ENCODE measurements at regions not wholly inside any gene's neighbourhood (a gene's known extent, or its start where the extent isn't known, plus 50 kb on each side); places are given as distances from the start of the nearest gene placed in this dataset.

GRCh38 chr21:27818847-27819246 lies 852.0 kb upstream of the ADAMTS5 start:
- CTCF ChIA-PET: no interaction called here

GRCh38 chr21:27817902-27818623 lies 851.2 kb upstream of the ADAMTS5 start:
- H3K4me3 Mint-ChIP-seq (ENCODE audit: unreplicated experiment): no peak overlapping the region
- ChIA-PET POLR2A (no interaction called here), CTCF (no interaction called here)

More at GRCh38 chr21:27818847-27819246, 852.0 kb upstream of the ADAMTS5 start:
- Histone ChIP-seq H3K36me3 (ENCODE audit: control insufficient read depth, insufficient read depth, low read length) (no peaks in the 10 kb centered on the region), H3K9me3 (no peaks in the 10 kb centered on the region), H3K4me3 (ENCODE audit: low read depth, low read length) (no peak overlapping the region), H3K27me3 (replicated peaks; ENCODE audit: control insufficient read depth, insufficient read depth, low read length) (no peaks in the 10 kb centered on the region), H3K4me1 (0 out of 2 replicates have a peak, but pooled peaks cover 6% of the 10 kb centered on the region)
- DNase-seq: no peak
- Mint-ChIP-seq H3K4me3 (ENCODE audit: unreplicated experiment) (no peak overlapping the region), H3K27me3 (ENCODE audit: insufficient read depth, unreplicated experiment) (no peaks in the 10 kb centered on the region), H3K36me3 (ENCODE audit: insufficient read depth, unreplicated experiment) (no peaks in the 10 kb centered on the region), H3K9me3 (ENCODE audit: unreplicated experiment) (no peaks in the 10 kb centered on the region), H3K27ac (ENCODE audit: unreplicated experiment) (no peak overlapping the region), H3K4me1 (ENCODE audit: low read depth, unreplicated experiment) (peaks cover 7% of the 10 kb centered on the region)
- BruUV-seq (replicated peaks): no TSS peak
- POLR2A ChIA-PET: no interaction called here
- no peak for TF ChIP-seq CTCF (IDR thresholded peaks at IDR 0.05; ENCODE audit: insufficient read depth in 1 of 2, low read depth in 1 of 2, low read length in 1 of 2, severe bottlenecking in 1 of 2, unreplicated experiment in 1 of 2)
- intact Hi-C loops (cut with micrococcal nuclease; ENCODE audit: unreplicated experiment): no loop called here

DNA sequence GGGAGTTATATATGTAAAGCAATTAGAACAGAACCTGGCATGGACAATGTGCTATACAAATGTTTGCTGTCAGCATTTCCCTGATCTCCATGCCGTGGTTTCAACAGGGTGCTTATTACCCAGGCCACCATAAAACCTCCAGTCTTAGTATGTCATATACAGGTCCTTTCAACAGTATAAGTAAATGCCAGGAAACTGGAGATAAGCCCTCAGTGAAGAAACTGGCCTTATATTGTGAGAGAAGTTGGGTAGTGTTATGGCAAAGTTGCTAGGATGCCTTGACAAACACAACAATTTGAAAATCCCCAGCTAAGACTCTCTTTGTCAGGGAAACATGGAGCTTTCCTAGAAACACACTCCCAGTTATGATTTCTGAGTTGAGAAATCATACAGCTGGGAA lies 850.2 kb upstream of the ADAMTS5 start:
- TF ChIP-seq CTCF (IDR thresholded peaks at IDR 0.05; ENCODE audit: insufficient read depth in 1 of 2, low read depth in 1 of 2, low read length in 1 of 2, severe bottlenecking in 1 of 2, unreplicated experiment in 1 of 2): no peak
- no peaks in the 10 kb centered on the region for H3K9me3 Mint-ChIP-seq (ENCODE audit: unreplicated experiment)
- H3K27me3 Mint-ChIP-seq (ENCODE audit: insufficient read depth, unreplicated experiment): no peaks in the 10 kb centered on the region
- no peak overlapping the region for H3K4me3 ChIP-seq (ENCODE audit: low read depth, low read length)
- H3K4me1 Mint-ChIP-seq (ENCODE audit: low read depth, unreplicated experiment): peaks cover 7% of the 10 kb centered on the region
- no peaks in the 10 kb centered on the region for H3K36me3 ChIP-seq (ENCODE audit: control insufficient read depth, insufficient read depth, low read length)
- H3K36me3 Mint-ChIP-seq (ENCODE audit: insufficient read depth, unreplicated experiment): no peaks in the 10 kb centered on the region
- DNase-seq: no peak
- CTCF ChIA-PET: no interaction called here
- no peaks in the 10 kb centered on the region for H3K27me3 ChIP-seq (replicated peaks; ENCODE audit: control insufficient read depth, insufficient read depth, low read length)
- intact Hi-C loops (cut with micrococcal nuclease; ENCODE audit: unreplicated experiment): no loop called here
- no peak overlapping the region for H3K4me3 Mint-ChIP-seq (ENCODE audit: unreplicated experiment)
- POLR2A ChIA-PET: no interaction called here
- no peak overlapping the region for H3K27ac Mint-ChIP-seq (ENCODE audit: unreplicated experiment)
- H3K9me3 ChIP-seq: no peaks in the 10 kb centered on the region
- BruUV-seq (replicated peaks): no TSS peak
- 0 out of 2 replicates have a peak, but pooled peaks cover 6% of the 10 kb centered on the region for H3K4me1 ChIP-seq

More at GRCh38 chr21:27817902-27818623, 851.2 kb upstream of the ADAMTS5 start:
- Histone ChIP-seq H3K4me3 (ENCODE audit: low read depth, low read length) (no peak overlapping the region), H3K4me1 (0 out of 2 replicates have a peak, but pooled peaks cover 6% of the 10 kb centered on the region), H3K27me3 (replicated peaks; ENCODE audit: control insufficient read depth, insufficient read depth, low read length) (no peaks in the 10 kb centered on the region), H3K36me3 (ENCODE audit: control insufficient read depth, insufficient read depth, low read length) (no peaks in the 10 kb centered on the region), H3K9me3 (no peaks in the 10 kb centered on the region)
- H3K9me3 Mint-ChIP-seq (ENCODE audit: unreplicated experiment): no peaks in the 10 kb centered on the region
- no peak overlapping the region for H3K27ac Mint-ChIP-seq (ENCODE audit: unreplicated experiment)
- DNase-seq: no peak
- BruUV-seq (replicated peaks): no TSS peak
- intact Hi-C loops (cut with micrococcal nuclease; ENCODE audit: unreplicated experiment): no loop called here
- no peaks in the 10 kb centered on the region for H3K36me3 Mint-ChIP-seq (ENCODE audit: insufficient read depth, unreplicated experiment)
- peaks cover 7% of the 10 kb centered on the region for H3K4me1 Mint-ChIP-seq (ENCODE audit: low read depth, unreplicated experiment)
- no peaks in the 10 kb centered on the region for H3K27me3 Mint-ChIP-seq (ENCODE audit: insufficient read depth, unreplicated experiment)
- no peak for TF ChIP-seq CTCF (IDR thresholded peaks at IDR 0.05; ENCODE audit: insufficient read depth in 1 of 2, low read depth in 1 of 2, low read length in 1 of 2, severe bottlenecking in 1 of 2, unreplicated experiment in 1 of 2)

All from Caco-2 (cell line).